ENCODE measurements at regions not wholly inside any gene's neighbourhood (a gene's known extent, or its start where the extent isn't known, plus 50 kb on each side); places are given as distances from the start of the nearest gene placed in this dataset.

- TF ChIP-seq CTCF (IDR thresholded peaks at IDR 0.05) (no peak), MAX (IDR thresholded peaks at IDR 0.05; ENCODE audit: low read depth) (no peak), REST (IDR thresholded peaks at IDR 0.05; ENCODE audit: low read depth, low read length) (no peak), EP300 (IDR thresholded peaks at IDR 0.05; ENCODE audit: borderline replicate concordance in 1 of 2, low read depth in 1 of 2, low read length in 1 of 2) (no peak), YY1 (IDR thresholded peaks at IDR 0.05; ENCODE audit: low read depth) (no peak)
Observed at GRCh38 chr7:23960361-23960760, 250.3 kb downstream of the STK31 start.

All from SK-N-SH (cell line).